Mucosa of stomach (tissue), 1 donor: ENCODE measurements at regions not wholly inside any gene's neighbourhood (a gene's known extent, or its start where the extent isn't known, plus 50 kb on each side); places are given as distances from the start of the nearest gene placed in this dataset.

ENCODE experiments used
- H3K27me3 ChIP-seq: one replicate; pipeline ENCODE4 v1.7.0; 2013; ENCODE audit warnings: mild to moderate bottlenecking, low read length; ENCODE audit not compliant: control insufficient read depth, insufficient read depth
- H3K36me3 ChIP-seq: one replicate; pipeline ENCODE4 v1.7.0; 2013; ENCODE audit warnings: low read length; ENCODE audit not compliant: control insufficient read depth, insufficient read depth
- H3K4me1 ChIP-seq: one replicate; pipeline ENCODE4 v1.7.0; 2013; ENCODE audit warnings: mild to moderate bottlenecking, low read length; ENCODE audit not compliant: control insufficient read depth, insufficient read depth
- H3K4me3 ChIP-seq: one replicate; pipeline ENCODE4 v1.7.0; 2013; ENCODE audit warnings: low read length
- H3K9ac ChIP-seq: one replicate; pipeline ENCODE4 v1.7.0; 2013; ENCODE audit warnings: mild to moderate bottlenecking, low read length, moderate library complexity
- H3K9me3 ChIP-seq: one replicate; pipeline ENCODE4 v1.7.0; 2013; ENCODE audit warnings: mild to moderate bottlenecking, low read length, moderate library complexity; ENCODE audit not compliant: control insufficient read depth
- donor health status: Pancreatic carcinoma.

GRCh38 chr3:8387571-8387970 lies 114.1 kb upstream of the LMCD1 start:
- Histone ChIP-seq H3K4me1 (no peaks in the 10 kb centered on the region), H3K9me3 (no peaks in the 10 kb centered on the region), H3K4me3 (no peak overlapping the region), H3K9ac (no peak overlapping the region), H3K27me3 (no peaks in the 10 kb centered on the region), H3K36me3 (no peaks in the 10 kb centered on the region)

- Histone ChIP-seq H3K4me3 (no peak overlapping the region), H3K9ac (no peak overlapping the region), H3K9me3 (no peaks in the 10 kb centered on the region), H3K27me3 (no peaks in the 10 kb centered on the region), H3K4me1 (no peaks in the 10 kb centered on the region), H3K36me3 (no peaks in the 10 kb centered on the region)
These were observed 101.9 kb upstream of the LMCD1 start for GRCh38 chr3:8399686-8400085.

GRCh38 chr3:8400911-8401310 lies 100.7 kb upstream of the LMCD1 start:
- no peak overlapping the region for H3K4me3 ChIP-seq
- no peak overlapping the region for H3K9ac ChIP-seq
- H3K36me3 ChIP-seq, result no peaks in the 10 kb centered on the region
- H3K27me3 ChIP-seq, result no peaks in the 10 kb centered on the region
- no peaks in the 10 kb centered on the region for H3K4me1 ChIP-seq
- no peaks in the 10 kb centered on the region for H3K9me3 ChIP-seq

GRCh38 chr3:8403996-8404395 lies 97.6 kb upstream of the LMCD1 start:
- Histone ChIP-seq H3K9me3 (no peaks in the 10 kb centered on the region), H3K27me3 (no peaks in the 10 kb centered on the region), H3K4me1 (no peaks in the 10 kb centered on the region), H3K9ac (no peak overlapping the region), H3K36me3 (no peaks in the 10 kb centered on the region), H3K4me3 (no peak overlapping the region)

- Histone ChIP-seq H3K27me3 (no peaks in the 10 kb centered on the region), H3K36me3 (no peaks in the 10 kb centered on the region), H3K9me3 (no peaks in the 10 kb centered on the region), H3K4me3 (no peak overlapping the region), H3K9ac (no peak overlapping the region), H3K4me1 (no peaks in the 10 kb centered on the region)
These were observed 96.5 kb upstream of the LMCD1 start for GRCh38 chr3:8405144-8405543.

- Histone ChIP-seq H3K4me3 (no peak overlapping the region), H3K27me3 (no peaks in the 10 kb centered on the region), H3K4me1 (no peaks in the 10 kb centered on the region), H3K9me3 (no peaks in the 10 kb centered on the region), H3K36me3 (no peaks in the 10 kb centered on the region), H3K9ac (no peak overlapping the region)
These were observed 95.1 kb upstream of the LMCD1 start for GRCh38 chr3:8406479-8406878.

- Histone ChIP-seq H3K9me3 (no peaks in the 10 kb centered on the region), H3K27me3 (no peaks in the 10 kb centered on the region), H3K9ac (no peak overlapping the region), H3K36me3 (no peaks in the 10 kb centered on the region), H3K4me1 (no peaks in the 10 kb centered on the region), H3K4me3 (no peak overlapping the region)
These were observed 88.2 kb upstream of the LMCD1 start for GRCh38 chr3:8413337-8413926.

GRCh38 chr3:8416965-8417364 lies 84.7 kb upstream of the LMCD1 start:
- Histone ChIP-seq H3K27me3 (no peaks in the 10 kb centered on the region), H3K4me1 (no peaks in the 10 kb centered on the region), H3K4me3 (no peak overlapping the region), H3K9ac (peak overlapping the region; percentile 20), H3K36me3 (no peaks in the 10 kb centered on the region), H3K9me3 (no peaks in the 10 kb centered on the region)

- Histone ChIP-seq H3K36me3 (no peaks in the 10 kb centered on the region), H3K4me3 (no peak overlapping the region), H3K9me3 (no peaks in the 10 kb centered on the region), H3K27me3 (no peaks in the 10 kb centered on the region), H3K9ac (no peak overlapping the region), H3K4me1 (no peaks in the 10 kb centered on the region)
These were observed 81.0 kb upstream of the LMCD1 start for GRCh38 chr3:8420612-8421011.

GRCh38 chr3:8421267-8421666 lies 80.4 kb upstream of the LMCD1 start:
- Histone ChIP-seq H3K9ac (no peak overlapping the region), H3K9me3 (no peaks in the 10 kb centered on the region), H3K4me3 (no peak overlapping the region), H3K27me3 (no peaks in the 10 kb centered on the region), H3K4me1 (no peaks in the 10 kb centered on the region), H3K36me3 (no peaks in the 10 kb centered on the region)

GRCh38 chr3:8421711-8422110 lies 79.9 kb upstream of the LMCD1 start:
- Histone ChIP-seq H3K4me3 (no peak overlapping the region), H3K9ac (no peak overlapping the region), H3K9me3 (no peaks in the 10 kb centered on the region), H3K4me1 (no peaks in the 10 kb centered on the region), H3K36me3 (no peaks in the 10 kb centered on the region), H3K27me3 (no peaks in the 10 kb centered on the region)

GRCh38 chr3:8423307-8423706 lies 78.3 kb upstream of the LMCD1 start:
- Histone ChIP-seq H3K9me3 (no peaks in the 10 kb centered on the region), H3K36me3 (no peaks in the 10 kb centered on the region), H3K4me3 (no peak overlapping the region), H3K9ac (no peak overlapping the region), H3K4me1 (no peaks in the 10 kb centered on the region), H3K27me3 (no peaks in the 10 kb centered on the region)

- H3K9ac ChIP-seq, result no peak overlapping the region
- no peaks in the 10 kb centered on the region for H3K9me3 ChIP-seq
- H3K36me3 ChIP-seq, result no peaks in the 10 kb centered on the region
- no peaks in the 10 kb centered on the region for H3K4me1 ChIP-seq
- H3K4me3 ChIP-seq, result no peak overlapping the region
- no peaks in the 10 kb centered on the region for H3K27me3 ChIP-seq
These were observed 77.3 kb upstream of the LMCD1 start for GRCh38 chr3:8424281-8424680.
